Lung (tissue), 11 donors: ENCODE measurements at regions not wholly inside any gene's neighbourhood (a gene's known extent, or its start where the extent isn't known, plus 50 kb on each side); places are given as distances from the start of the nearest gene placed in this dataset.
A peak's percentile ranks its signal among the peaks of the same experiment; 100 is the strongest.

ENCODE experiments used
- ATAC-seq: fragments of 200-7000 bp; cut with Tn5 transposase; one replicate; pipeline ENCODE4 v1.9.1; 2020; ENCODE audit warnings: moderate number of reproducible peaks; ENCODE audit not compliant: insufficient read depth, low FRiP score
- DNase-seq, 3 donors: peaks; one replicate each; pipeline ENCODE4 v3.0.0-alpha.2; 2013 to 2017
- H3K27ac ChIP-seq, 2 donors: one replicate each; pipeline ENCODE4 v1.5.1; 2013; ENCODE audit warnings: mild to moderate bottlenecking in 2 of 2, moderate library complexity in 2 of 2, control low read depth in 1 of 2, inconsistent platforms in 1 of 2, low read depth in 1 of 2, low read length in 1 of 2
- H3K27me3 ChIP-seq, 3 donors: one replicate each; pipeline ENCODE4 v1.5.1; 2013; ENCODE audit warnings: low read length in 2 of 3; ENCODE audit not compliant: control insufficient read depth in 3 of 3, insufficient read depth in 3 of 3
- H3K36me3 ChIP-seq, 4 donors: one replicate each; pipeline ENCODE4 v1.5.1; 2013; ENCODE audit warnings: low read length in 4 of 4, mild to moderate bottlenecking in 1 of 4, moderate library complexity in 1 of 4; ENCODE audit not compliant: control insufficient read depth in 4 of 4, insufficient read depth in 4 of 4
- H3K4me1 ChIP-seq, 5 donors: one replicate each; pipeline ENCODE4 v1.5.1; 2013; ENCODE audit warnings: low read length in 5 of 5, mild to moderate bottlenecking in 2 of 5, moderate library complexity in 1 of 5; ENCODE audit not compliant: control insufficient read depth in 5 of 5, insufficient read depth in 5 of 5
- H3K4me3 ChIP-seq: one replicate; pipeline ENCODE4 v1.5.1; 2013; ENCODE audit warnings: mild to moderate bottlenecking, control low read depth, moderate library complexity
- H3K9ac ChIP-seq, 2 donors: one replicate each; pipeline ENCODE4 v1.5.1; 2013; ENCODE audit warnings: low read length in 2 of 2, control low read depth in 1 of 2; ENCODE audit not compliant: insufficient read depth in 1 of 2
- H3K9me3 ChIP-seq, 4 donors: one replicate each; pipeline ENCODE4 v1.5.1; 2013; ENCODE audit warnings: low read length in 3 of 4, mild to moderate bottlenecking in 1 of 4, moderate library complexity in 1 of 4; ENCODE audit not compliant: control insufficient read depth in 4 of 4, insufficient read depth in 3 of 4
- WGBS, 2 donors: extraction: QIAGEN DNeasy Blood & Tissue Kit; methylation state at CpG; one replicate each; pipeline ENCODE4 v1.1.7; 2013; 5-methylcytosine and 5-hydroxymethylcytosine counted together
- TF ChIP-seq, protein P1 (sequence below): IDR thresholded peaks from 2 replicates; pipeline ENCODE4 v1.5.1; 2012; ENCODE audit warnings: mild to moderate bottlenecking; ENCODE audit errors: control extremely low read depth, extremely low read depth
- donor health status: control.
- donor health status: control.
- donor health status: Bipolar disorder and iron deficiency.
- donor health status: healthy.
- donor health status: DM: yes; HTN: yes; CAD: no.

- Histone ChIP-seq H3K36me3 (no peaks in the 10 kb centered on the region), H3K4me1 (peaks cover 0 to 52% (median 5%) of the 10 kb centered on the region in 5 donors), H3K9ac (no peak overlapping the region), H3K27me3 (no peaks in the 10 kb centered on the region), H3K4me3 (no peak overlapping the region), H3K9me3 (no peaks in the 10 kb centered on the region), H3K27ac (no peak overlapping the region)
- DNase-seq, result no peak
- ATAC-seq, result no peak
- 68 to 78% methylated on average over 4 of the region's 4 CpGs for WGBS, 2 donors
- TF ChIP-seq, protein P1, sequence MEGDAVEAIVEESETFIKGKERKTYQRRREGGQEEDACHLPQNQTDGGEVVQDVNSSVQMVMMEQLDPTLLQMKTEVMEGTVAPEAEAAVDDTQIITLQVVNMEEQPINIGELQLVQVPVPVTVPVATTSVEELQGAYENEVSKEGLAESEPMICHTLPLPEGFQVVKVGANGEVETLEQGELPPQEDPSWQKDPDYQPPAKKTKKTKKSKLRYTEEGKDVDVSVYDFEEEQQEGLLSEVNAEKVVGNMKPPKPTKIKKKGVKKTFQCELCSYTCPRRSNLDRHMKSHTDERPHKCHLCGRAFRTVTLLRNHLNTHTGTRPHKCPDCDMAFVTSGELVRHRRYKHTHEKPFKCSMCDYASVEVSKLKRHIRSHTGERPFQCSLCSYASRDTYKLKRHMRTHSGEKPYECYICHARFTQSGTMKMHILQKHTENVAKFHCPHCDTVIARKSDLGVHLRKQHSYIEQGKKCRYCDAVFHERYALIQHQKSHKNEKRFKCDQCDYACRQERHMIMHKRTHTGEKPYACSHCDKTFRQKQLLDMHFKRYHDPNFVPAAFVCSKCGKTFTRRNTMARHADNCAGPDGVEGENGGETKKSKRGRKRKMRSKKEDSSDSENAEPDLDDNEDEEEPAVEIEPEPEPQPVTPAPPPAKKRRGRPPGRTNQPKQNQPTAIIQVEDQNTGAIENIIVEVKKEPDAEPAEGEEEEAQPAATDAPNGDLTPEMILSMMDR, result no peak
Measured at GRCh38 chr10:108905821-108906220, 1017.5 kb downstream of the XPNPEP1 start.

GRCh38 chr10:108905171-108905570 is 1018.1 kb downstream of the XPNPEP1 start:
- peak in 2 of 3 donors; percentile 17 to 42 for DNase-seq
- no peak overlapping the region for H3K4me3 ChIP-seq
- H3K9ac ChIP-seq, result no peak overlapping the region
- no peak for ATAC-seq
- no peaks in the 10 kb centered on the region for H3K9me3 ChIP-seq
- no peaks in the 10 kb centered on the region for H3K36me3 ChIP-seq
- peaks cover 0 to 52% (median 5%) of the 10 kb centered on the region in 5 donors for H3K4me1 ChIP-seq
- TF ChIP-seq, protein P1, result no peak
- no peak overlapping the region for H3K27ac ChIP-seq
- H3K27me3 ChIP-seq, result no peaks in the 10 kb centered on the region

- H3K4me3 ChIP-seq, result no peak overlapping the region
- WGBS, 2 donors, result 82 to 83% methylated on average over 5 of the region's 5 CpGs
- no peak overlapping the region for H3K27ac ChIP-seq
- DNase-seq (peak; percentile 39 to 76 (median 71)), ATAC-seq (no peak)
- no peak overlapping the region for H3K9ac ChIP-seq
- H3K9me3 ChIP-seq, result no peaks in the 10 kb centered on the region
- H3K4me1 ChIP-seq, result peaks cover 0 to 52% (median 5%) of the 10 kb centered on the region in 5 donors
- no peaks in the 10 kb centered on the region for H3K36me3 ChIP-seq
- H3K27me3 ChIP-seq, result no peaks in the 10 kb centered on the region
- TF ChIP-seq, protein P1, result no peak
Measured at GRCh38 chr10:108904163-108904838, 1019.0 kb downstream of the XPNPEP1 start.
